ENCODE measurements at regions not wholly inside any gene's neighbourhood (a gene's known extent, or its start where the extent isn't known, plus 50 kb on each side); places are given as distances from the start of the nearest gene placed in this dataset.

- Histone ChIP-seq H3K4me3 (ENCODE audit: low read length) (no peak overlapping the region), H3K9me3 (ENCODE audit: control insufficient read depth, low read length) (peaks cover 30% of the 10 kb centered on the region)
Measured at GRCh38 chr10:31709028-31709427, 219.6 kb downstream of the ARHGAP12 start.

GRCh38 chr10:31708474-31708873 lies 220.2 kb downstream of the ARHGAP12 start:
- H3K4me1 ChIP-seq (ENCODE audit: control insufficient read depth, insufficient read depth, low read length): peaks cover 29% of the 10 kb centered on the region
- H3K36me3 ChIP-seq (ENCODE audit: control insufficient read depth, insufficient read depth, low read length, severe bottlenecking): no peaks in the 10 kb centered on the region
- H3K27me3 ChIP-seq (replicated peaks; ENCODE audit: control insufficient read depth, insufficient read depth, low read length): no peaks in the 10 kb centered on the region
- H3K9ac ChIP-seq (ENCODE audit: low read length): peak overlapping the region; percentile 54
- H3K4me3 ChIP-seq (ENCODE audit: low read length): no peak overlapping the region
- DNase-seq (ENCODE audit: low read depth): no peak
- peaks cover 30% of the 10 kb centered on the region for H3K9me3 ChIP-seq (ENCODE audit: control insufficient read depth, low read length)

More at GRCh38 chr10:31709028-31709427, 219.6 kb downstream of the ARHGAP12 start:
- DNase-seq (ENCODE audit: low read depth): peak; percentile 9
- no peaks in the 10 kb centered on the region for H3K36me3 ChIP-seq (ENCODE audit: control insufficient read depth, insufficient read depth, low read length, severe bottlenecking)
- H3K9ac ChIP-seq (ENCODE audit: low read length): no peak overlapping the region
- H3K4me1 ChIP-seq (ENCODE audit: control insufficient read depth, insufficient read depth, low read length): peaks cover 28% of the 10 kb centered on the region
- no peaks in the 10 kb centered on the region for H3K27me3 ChIP-seq (replicated peaks; ENCODE audit: control insufficient read depth, insufficient read depth, low read length)

- Histone ChIP-seq H3K27me3 (replicated peaks; ENCODE audit: control insufficient read depth, insufficient read depth, low read length) (no peaks in the 10 kb centered on the region), H3K9me3 (ENCODE audit: control insufficient read depth, low read length) (peaks cover 33% of the 10 kb centered on the region), H3K9ac (ENCODE audit: low read length) (peak overlapping the region; percentile 54), H3K36me3 (ENCODE audit: control insufficient read depth, insufficient read depth, low read length, severe bottlenecking) (no peaks in the 10 kb centered on the region), H3K4me1 (ENCODE audit: control insufficient read depth, insufficient read depth, low read length) (peaks cover 29% of the 10 kb centered on the region), H3K4me3 (ENCODE audit: low read length) (peak overlapping the region; percentile 34)
- no peak for DNase-seq (ENCODE audit: low read depth)
Measured at GRCh38 chr10:31708046-31708445, 220.6 kb downstream of the ARHGAP12 start.

- Histone ChIP-seq H3K4me1 (ENCODE audit: control insufficient read depth, insufficient read depth, low read length) (peaks cover 29% of the 10 kb centered on the region), H3K9ac (ENCODE audit: low read length) (peak overlapping the region; percentile 54), H3K27me3 (replicated peaks; ENCODE audit: control insufficient read depth, insufficient read depth, low read length) (no peaks in the 10 kb centered on the region), H3K36me3 (ENCODE audit: control insufficient read depth, insufficient read depth, low read length, severe bottlenecking) (no peaks in the 10 kb centered on the region), H3K4me3 (ENCODE audit: low read length) (peak overlapping the region; percentile 34), H3K9me3 (ENCODE audit: control insufficient read depth, low read length) (peaks cover 31% of the 10 kb centered on the region)
- peak; percentile 67 for DNase-seq (ENCODE audit: low read depth)
Measured at GRCh38 chr10:31707093-31708039, 221.3 kb downstream of the ARHGAP12 start.

- no peak for DNase-seq (ENCODE audit: low read depth)
- no peaks in the 10 kb centered on the region for H3K36me3 ChIP-seq (ENCODE audit: control insufficient read depth, insufficient read depth, low read length, severe bottlenecking)
- peaks cover 23% of the 10 kb centered on the region for H3K9me3 ChIP-seq (ENCODE audit: control insufficient read depth, low read length)
- H3K4me1 ChIP-seq (ENCODE audit: control insufficient read depth, insufficient read depth, low read length): peaks cover 32% of the 10 kb centered on the region
- H3K9ac ChIP-seq (ENCODE audit: low read length): peak overlapping the region; percentile 54
- H3K4me3 ChIP-seq (ENCODE audit: low read length): peak overlapping the region; percentile 34
- no peaks in the 10 kb centered on the region for H3K27me3 ChIP-seq (replicated peaks; ENCODE audit: control insufficient read depth, insufficient read depth, low read length)
Measured at GRCh38 chr10:31706464-31707092, 222.1 kb downstream of the ARHGAP12 start.

- peaks cover 35% of the 10 kb centered on the region for H3K4me1 ChIP-seq (ENCODE audit: control insufficient read depth, insufficient read depth, low read length)
Measured at GRCh38 chr10:31705136-31705535, 223.5 kb downstream of the ARHGAP12 start.

GRCh38 chr10:31704195-31704594 lies 224.4 kb downstream of the ARHGAP12 start:
- Histone ChIP-seq H3K4me1 (ENCODE audit: control insufficient read depth, insufficient read depth, low read length) (peaks cover 37% of the 10 kb centered on the region), H3K36me3 (ENCODE audit: control insufficient read depth, insufficient read depth, low read length, severe bottlenecking) (no peaks in the 10 kb centered on the region), H3K4me3 (ENCODE audit: low read length) (no peak overlapping the region), H3K9me3 (ENCODE audit: control insufficient read depth, low read length) (peaks cover 6% of the 10 kb centered on the region), H3K27me3 (replicated peaks; ENCODE audit: control insufficient read depth, insufficient read depth, low read length) (no peaks in the 10 kb centered on the region), H3K9ac (ENCODE audit: low read length) (no peak overlapping the region)
- no peak for DNase-seq (ENCODE audit: low read depth)

More at GRCh38 chr10:31705136-31705535, 223.5 kb downstream of the ARHGAP12 start:
- no peaks in the 10 kb centered on the region for H3K36me3 ChIP-seq (ENCODE audit: control insufficient read depth, insufficient read depth, low read length, severe bottlenecking)
- peaks cover 8% of the 10 kb centered on the region for H3K9me3 ChIP-seq (ENCODE audit: control insufficient read depth, low read length)
- H3K27me3 ChIP-seq (replicated peaks; ENCODE audit: control insufficient read depth, insufficient read depth, low read length): no peaks in the 10 kb centered on the region
- no peak overlapping the region for H3K4me3 ChIP-seq (ENCODE audit: low read length)
- DNase-seq (ENCODE audit: low read depth): no peak
- H3K9ac ChIP-seq (ENCODE audit: low read length): no peak overlapping the region

GRCh38 chr10:31702954-31703353 lies 225.7 kb downstream of the ARHGAP12 start:
- H3K4me1 ChIP-seq (ENCODE audit: control insufficient read depth, insufficient read depth, low read length): peaks cover 40% of the 10 kb centered on the region
- no peak overlapping the region for H3K4me3 ChIP-seq (ENCODE audit: low read length)
- peaks cover 6% of the 10 kb centered on the region for H3K9me3 ChIP-seq (ENCODE audit: control insufficient read depth, low read length)
- no peak for DNase-seq (ENCODE audit: low read depth)
- H3K27me3 ChIP-seq (replicated peaks; ENCODE audit: control insufficient read depth, insufficient read depth, low read length): no peaks in the 10 kb centered on the region
- H3K9ac ChIP-seq (ENCODE audit: low read length): no peak overlapping the region
- H3K36me3 ChIP-seq (ENCODE audit: control insufficient read depth, insufficient read depth, low read length, severe bottlenecking): no peaks in the 10 kb centered on the region

GRCh38 chr10:31702005-31702404 lies 226.6 kb downstream of the ARHGAP12 start:
- Histone ChIP-seq H3K9ac (ENCODE audit: low read length) (no peak overlapping the region), H3K4me3 (ENCODE audit: low read length) (no peak overlapping the region), H3K27me3 (replicated peaks; ENCODE audit: control insufficient read depth, insufficient read depth, low read length) (no peaks in the 10 kb centered on the region), H3K4me1 (ENCODE audit: control insufficient read depth, insufficient read depth, low read length) (peaks cover 40% of the 10 kb centered on the region), H3K36me3 (ENCODE audit: control insufficient read depth, insufficient read depth, low read length, severe bottlenecking) (no peaks in the 10 kb centered on the region), H3K9me3 (ENCODE audit: control insufficient read depth, low read length) (peaks cover 6% of the 10 kb centered on the region)
- DNase-seq (ENCODE audit: low read depth): no peak

- Histone ChIP-seq H3K9ac (ENCODE audit: low read length) (no peak overlapping the region), H3K36me3 (ENCODE audit: control insufficient read depth, insufficient read depth, low read length, severe bottlenecking) (no peaks in the 10 kb centered on the region), H3K4me1 (ENCODE audit: control insufficient read depth, insufficient read depth, low read length) (peaks cover 38% of the 10 kb centered on the region), H3K27me3 (replicated peaks; ENCODE audit: control insufficient read depth, insufficient read depth, low read length) (no peaks in the 10 kb centered on the region), H3K9me3 (ENCODE audit: control insufficient read depth, low read length) (peaks cover 6% of the 10 kb centered on the region), H3K4me3 (ENCODE audit: low read length) (no peak overlapping the region)
- no peak for DNase-seq (ENCODE audit: low read depth)
Measured at GRCh38 chr10:31701546-31701945, 227.1 kb downstream of the ARHGAP12 start.

GRCh38 chr10:31700181-31700611 lies 228.4 kb downstream of the ARHGAP12 start:
- DNase-seq (ENCODE audit: low read depth): peak; percentile 22

More at GRCh38 chr10:31700181-31700611, 228.4 kb downstream of the ARHGAP12 start:
- H3K4me1 ChIP-seq (ENCODE audit: control insufficient read depth, insufficient read depth, low read length): peaks cover 38% of the 10 kb centered on the region
- H3K27me3 ChIP-seq (replicated peaks; ENCODE audit: control insufficient read depth, insufficient read depth, low read length): no peaks in the 10 kb centered on the region
- H3K9ac ChIP-seq (ENCODE audit: low read length): no peak overlapping the region
- H3K9me3 ChIP-seq (ENCODE audit: control insufficient read depth, low read length): peaks cover 6% of the 10 kb centered on the region
- H3K4me3 ChIP-seq (ENCODE audit: low read length): no peak overlapping the region
- H3K36me3 ChIP-seq (ENCODE audit: control insufficient read depth, insufficient read depth, low read length, severe bottlenecking): no peaks in the 10 kb centered on the region
